GM21737 (cell line): ENCODE measurements at regions not wholly inside any gene's neighbourhood (a gene's known extent, or its start where the extent isn't known, plus 50 kb on each side); places are given as distances from the start of the nearest gene placed in this dataset.
"Not testable (repeated sequence)": the region's sequence is repeated elsewhere in the genome, so short reads cannot be mapped to it uniquely, and the experiment has no call there.

ENCODE experiments used
- ATAC-seq: cut with Tn5 transposase; IDR thresholded peaks from one replicate; pipeline ENCODE4 v1.9.1; 2021; ENCODE audit warnings: mild to moderate bottlenecking, moderate library complexity; ENCODE audit not compliant: unreplicated experiment

DNA sequence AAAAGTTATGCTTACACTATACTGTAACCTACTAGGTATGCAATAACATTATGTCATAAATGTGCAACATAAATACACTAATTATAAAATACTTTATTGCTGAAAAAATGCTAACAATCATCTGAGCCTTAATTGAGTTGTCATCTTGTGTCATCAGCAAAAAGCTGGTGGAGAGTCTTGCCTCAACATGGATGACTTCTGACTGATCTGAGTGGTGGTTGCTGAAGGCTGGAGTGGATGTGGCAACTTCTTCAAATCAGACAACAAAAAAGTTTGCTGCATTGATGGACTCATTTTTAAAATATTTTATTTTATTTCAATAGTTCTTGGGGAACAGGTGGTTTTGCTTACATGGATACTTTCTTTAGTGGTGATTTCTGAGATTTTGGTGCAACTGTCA, 93.9 kb upstream of the AMN1 start:
- no peak for ATAC-seq

DNA sequence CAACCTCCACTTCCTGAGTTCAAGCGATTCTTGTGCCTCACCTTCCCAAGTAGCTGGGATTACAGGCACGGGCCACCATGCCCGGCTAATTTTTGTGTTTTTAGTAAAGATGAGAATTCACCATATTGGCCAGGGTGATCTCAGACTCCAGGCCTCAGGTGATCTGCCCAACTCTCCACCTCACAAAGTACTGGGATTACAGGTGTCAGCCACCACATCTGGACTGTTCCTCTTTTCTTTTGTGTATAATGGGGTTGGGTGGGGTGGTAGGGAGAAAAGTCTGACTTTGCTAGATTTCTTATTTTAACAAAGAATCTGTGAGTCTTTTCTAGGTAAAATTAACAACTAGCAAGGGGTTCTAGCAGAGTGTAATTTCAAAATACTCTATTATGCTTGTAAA, 92.7 kb upstream of the AMN1 start:
- ATAC-seq: no peak

DNA sequence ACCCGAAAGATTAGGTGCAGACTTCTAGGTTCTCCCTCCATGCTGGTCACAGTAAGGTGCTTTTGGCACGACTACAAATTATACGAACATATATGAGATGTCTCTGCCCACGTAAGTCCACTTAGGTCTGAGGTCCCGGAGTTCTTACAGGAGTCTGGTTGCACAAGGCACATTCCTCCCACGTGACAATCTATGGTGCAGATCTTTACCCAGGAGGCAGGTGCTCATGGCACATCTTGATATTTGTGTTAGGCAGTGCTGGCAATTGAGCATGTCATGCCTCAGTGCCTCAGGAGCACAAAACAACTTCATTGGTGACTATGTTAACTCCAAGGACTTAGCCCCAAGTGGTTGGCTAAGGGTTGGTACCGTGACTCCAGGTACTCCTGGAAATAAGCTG, 92.0 kb upstream of the AMN1 start:
- ATAC-seq: no peak

DNA sequence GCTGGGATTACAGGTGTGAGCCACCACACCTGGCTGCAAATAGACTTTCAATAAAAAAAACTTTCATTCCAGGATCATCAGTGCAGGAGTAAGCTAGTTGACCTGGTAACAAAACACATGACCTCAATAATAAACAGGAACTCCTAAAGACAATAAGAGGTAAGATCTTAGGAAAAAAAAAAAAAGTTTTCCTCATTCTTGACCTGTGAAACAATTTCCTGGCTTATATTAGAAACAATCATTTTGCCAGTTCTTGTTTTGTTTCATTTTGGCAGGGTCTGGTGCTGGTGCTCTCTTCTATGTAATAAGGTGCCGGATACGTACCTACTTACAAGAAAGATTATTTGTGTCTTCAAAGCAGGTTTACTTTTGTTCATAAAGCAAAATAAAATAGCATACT, 90.6 kb upstream of the AMN1 start:
- no peak for ATAC-seq

DNA sequence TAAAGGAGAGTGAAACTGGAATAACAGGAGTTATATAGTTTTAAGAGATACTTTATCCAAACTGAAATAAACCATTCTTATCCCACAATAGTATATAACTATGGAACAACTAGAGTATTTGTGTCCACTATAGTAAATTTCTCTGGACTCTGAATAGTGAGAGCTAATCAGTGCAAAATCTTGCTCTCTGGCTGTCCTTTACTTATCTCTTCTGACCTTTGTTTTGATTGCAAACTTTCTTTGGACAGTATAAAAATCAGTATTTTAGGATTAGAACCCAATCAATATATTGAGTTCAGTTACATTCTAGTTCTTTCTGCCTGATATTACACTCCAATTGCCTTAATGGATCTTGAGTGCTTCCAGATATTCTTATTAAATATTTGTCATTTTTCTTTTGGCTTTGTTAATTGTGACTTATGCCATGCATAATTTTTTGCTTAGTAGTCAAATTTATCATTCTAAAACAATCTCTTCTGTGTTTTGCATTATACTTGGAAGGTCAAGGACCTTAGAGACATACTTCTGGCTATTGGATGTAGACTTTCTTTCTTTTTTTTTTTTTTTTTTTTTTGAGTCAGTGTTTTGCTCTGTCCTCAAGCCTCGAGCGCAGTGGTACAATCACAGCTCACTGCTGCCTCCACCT, 89.9 kb upstream of the AMN1 start:
- ATAC-seq: no peak

DNA sequence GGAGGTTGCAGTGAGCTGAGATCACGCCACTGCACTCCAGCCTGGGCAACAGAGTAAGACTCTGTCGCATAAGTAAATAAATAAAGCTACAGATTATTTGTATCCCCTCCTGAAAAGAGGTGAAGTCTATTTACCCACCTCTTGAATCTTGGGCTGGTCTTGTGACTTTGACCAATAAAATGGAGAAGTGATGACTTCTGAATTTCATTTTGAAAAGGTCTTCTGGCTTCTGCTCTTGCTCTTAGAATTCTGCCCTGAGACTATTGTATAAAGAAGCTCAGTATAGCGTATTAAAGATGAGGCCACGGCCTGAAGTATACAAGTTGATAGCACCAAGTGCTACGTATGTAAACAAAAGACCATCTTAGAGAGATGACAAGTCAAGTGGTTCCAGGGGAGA, 88.3 kb upstream of the AMN1 start:
- no peak for ATAC-seq

DNA sequence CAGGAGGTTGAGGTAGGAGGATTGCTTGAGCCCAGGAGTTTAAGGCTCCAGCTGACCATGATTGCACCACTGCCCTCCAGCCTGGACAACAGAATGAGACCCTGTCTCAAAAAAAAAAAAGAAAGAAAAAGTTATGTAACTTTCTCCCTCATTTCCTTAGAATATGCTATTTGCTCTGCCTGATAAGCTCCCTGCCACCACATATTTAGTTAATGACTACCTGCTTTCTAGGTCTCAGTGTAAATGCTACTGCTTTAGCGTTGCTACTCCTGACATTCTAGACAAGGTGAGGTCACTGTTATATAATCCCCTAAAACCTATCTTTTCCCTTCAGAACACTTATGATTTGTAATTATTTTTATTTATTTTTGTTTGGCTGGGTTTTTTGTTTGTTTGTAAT, 86.3 kb upstream of the AMN1 start:
- no peak for ATAC-seq

DNA sequence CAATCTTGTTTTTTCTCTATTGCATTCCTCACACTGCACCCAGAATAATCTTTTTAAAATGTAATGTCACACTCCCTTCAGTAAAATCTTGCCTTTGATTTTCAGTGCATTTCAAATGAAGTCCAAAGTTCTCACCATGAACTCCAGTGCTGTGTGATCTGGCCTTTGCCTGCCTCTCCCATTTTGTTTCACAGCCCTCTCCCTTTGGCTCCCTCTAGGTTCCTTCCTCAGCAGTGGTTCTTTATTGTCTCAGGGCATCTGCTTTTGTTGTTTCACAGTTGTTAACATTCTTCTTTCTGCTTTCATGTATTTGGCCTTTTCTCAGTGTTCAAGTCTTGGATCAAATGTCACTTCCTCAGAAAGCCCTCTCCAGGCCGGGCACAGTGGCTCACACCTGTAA, 84.5 kb upstream of the AMN1 start:
- no peak for ATAC-seq

DNA sequence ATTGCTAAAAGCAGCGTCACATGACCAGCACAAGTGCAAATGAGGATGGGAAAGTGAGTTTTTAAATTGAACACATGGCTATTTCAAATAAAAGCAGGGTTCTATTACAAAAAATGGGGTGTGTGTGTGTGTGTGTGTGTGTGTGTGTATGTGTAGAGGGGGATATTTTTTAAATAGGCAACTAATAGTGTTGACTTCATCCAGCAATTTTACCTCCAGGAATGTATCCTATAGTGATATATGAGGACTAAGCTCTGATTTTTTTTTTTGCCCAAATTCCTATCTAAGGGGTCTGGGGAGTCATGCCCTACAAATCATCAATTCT, 78.9 kb upstream of the AMN1 start:
- ATAC-seq: no peak

DNA sequence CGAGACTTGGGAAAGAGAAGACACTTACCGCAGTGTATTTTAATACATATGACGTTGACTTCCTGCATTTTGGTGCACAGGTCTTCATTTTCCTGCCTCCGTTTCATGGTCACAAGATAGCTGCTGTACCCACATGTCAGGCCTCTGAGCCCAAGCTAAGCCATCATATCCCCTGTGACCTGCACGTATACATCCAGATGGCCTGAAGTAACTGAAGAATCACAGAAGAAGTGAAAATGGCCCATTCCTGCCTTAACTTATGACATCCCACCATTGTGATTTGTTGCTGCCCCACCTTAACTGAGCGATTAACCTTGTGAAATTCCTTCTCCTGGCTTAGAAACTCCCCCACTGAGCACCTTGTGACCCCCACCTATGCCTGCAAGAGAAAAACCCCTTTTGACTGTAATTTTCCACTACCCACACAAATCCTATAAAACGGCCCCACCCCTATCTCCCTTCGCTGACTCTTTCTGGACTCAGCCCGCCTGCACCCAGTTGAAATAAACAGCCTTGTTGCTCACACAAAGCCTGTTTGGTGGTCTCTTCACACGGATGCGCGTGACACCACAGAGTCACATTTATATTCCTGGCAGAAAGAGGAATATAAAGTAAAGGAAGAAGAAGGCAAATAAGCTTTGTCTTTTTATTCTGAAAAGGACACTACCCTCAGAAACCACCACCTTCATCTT, 78.4 kb upstream of the AMN1 start:
- ATAC-seq: not testable (repeated sequence)

DNA sequence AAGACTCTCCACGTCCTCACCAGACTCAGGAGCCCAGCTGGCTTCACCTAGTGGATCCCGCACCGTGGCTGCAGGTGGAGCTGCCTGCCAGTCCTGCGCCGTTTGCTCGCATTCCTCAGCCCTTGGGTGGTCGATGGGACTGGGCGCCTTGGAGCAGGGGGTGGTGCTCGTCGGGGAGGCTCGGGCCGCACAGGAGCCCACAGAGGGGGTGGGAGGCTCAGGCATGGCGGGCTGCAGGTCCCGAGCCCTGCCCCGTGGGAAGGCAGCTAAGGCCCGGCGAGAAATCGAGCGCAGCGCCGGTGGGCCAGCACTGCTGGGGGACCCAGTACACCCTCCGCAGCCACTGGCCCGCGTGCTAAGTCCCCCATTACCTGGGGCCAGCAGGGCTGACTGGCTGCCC, 76.9 kb upstream of the AMN1 start:
- ATAC-seq: not testable (repeated sequence)

DNA sequence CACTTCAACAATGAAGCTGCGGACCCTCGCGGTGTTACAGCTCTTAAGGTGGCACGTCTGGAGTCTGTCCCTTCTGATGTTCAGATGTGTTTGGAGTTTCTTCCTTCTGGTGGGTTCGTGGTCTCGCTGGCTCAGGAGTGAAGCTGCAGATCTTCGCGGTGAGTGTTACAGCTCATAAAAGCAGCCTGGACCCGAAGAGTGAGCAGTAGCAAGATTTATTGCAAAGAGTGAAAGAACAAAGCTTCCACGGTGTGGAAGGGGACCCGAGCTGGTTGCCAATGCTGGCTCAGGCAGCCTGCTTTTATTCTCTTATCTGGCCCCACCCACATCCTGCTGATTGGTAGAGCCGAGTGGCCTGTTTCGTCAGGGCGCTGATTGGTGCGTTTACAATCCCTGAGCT, 75.9 kb upstream of the AMN1 start:
- not testable (repeated sequence) for ATAC-seq

DNA sequence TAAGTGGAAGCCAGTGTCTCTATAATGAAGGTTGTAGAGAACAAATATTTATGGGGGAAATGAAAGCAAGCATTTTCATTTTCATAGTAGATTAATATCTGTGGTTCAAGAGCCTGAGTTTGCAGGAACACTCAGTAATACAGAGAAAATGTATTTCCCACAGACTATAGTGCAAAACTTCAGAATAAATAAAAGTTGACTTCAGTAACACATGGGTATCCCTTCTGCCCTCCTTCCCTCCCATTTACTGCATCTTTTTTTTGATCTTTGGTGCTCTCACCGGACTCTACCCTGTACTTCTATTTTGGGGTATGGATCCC, 75.3 kb upstream of the AMN1 start:
- peak; percentile 40 for ATAC-seq

DNA sequence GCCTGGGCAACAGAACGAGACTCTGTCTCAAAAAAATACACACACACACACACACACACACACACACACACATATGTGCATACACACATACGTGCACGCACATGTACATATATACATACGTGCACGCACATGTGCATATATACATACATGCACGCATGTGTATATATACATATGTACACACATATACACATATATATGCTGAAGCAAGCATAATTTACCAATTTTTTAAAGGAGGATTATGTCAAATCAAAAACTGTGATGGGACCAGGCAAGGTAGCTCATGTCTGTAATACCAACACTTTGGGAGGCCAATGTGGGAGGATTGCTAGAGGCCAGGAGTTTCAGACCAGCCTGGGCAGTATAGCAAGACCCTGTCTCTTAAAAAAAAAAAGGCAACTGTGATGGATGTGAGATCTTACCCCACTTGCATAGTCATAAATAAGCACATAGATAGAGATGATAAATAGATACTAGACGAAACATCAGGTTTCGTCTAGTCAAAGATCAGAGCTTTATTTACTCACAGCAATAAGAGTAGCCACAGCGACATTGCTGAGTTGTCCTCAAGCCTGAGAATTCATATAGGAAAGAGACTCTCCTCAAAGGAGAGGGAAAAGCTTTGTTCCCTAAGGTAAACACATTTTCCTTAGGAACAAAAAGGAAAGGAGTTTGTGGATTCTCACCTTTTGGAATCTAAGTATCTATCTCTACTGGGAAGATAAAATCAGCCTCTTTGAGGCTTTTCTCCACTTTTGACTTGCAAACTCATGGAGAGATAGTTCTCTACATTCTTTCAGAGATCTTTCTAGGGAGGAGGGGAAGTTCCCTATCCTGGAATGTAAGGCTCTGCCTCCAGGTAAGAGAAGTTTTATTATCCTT, 74.7 kb upstream of the AMN1 start:
- no peak for ATAC-seq

DNA sequence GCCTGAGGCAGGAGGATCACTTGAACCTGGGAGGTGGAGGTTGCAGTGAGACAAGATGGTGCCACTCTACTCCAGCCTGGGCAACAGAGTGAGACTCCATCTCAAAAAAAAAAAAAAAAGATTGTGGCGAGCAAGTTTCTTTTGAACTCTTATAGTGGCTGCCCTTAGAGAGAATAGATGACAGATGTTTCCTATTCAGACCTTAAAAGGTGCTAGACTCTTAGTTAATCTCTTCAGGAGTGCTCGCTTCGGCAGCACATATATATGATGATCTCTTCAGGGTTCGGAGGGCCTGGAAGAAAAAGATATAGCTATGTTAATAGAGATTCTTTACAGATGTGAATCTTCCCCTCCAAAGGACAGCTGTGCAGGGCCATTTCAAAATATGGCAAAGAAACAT, 73.1 kb upstream of the AMN1 start:
- no peak for ATAC-seq

DNA sequence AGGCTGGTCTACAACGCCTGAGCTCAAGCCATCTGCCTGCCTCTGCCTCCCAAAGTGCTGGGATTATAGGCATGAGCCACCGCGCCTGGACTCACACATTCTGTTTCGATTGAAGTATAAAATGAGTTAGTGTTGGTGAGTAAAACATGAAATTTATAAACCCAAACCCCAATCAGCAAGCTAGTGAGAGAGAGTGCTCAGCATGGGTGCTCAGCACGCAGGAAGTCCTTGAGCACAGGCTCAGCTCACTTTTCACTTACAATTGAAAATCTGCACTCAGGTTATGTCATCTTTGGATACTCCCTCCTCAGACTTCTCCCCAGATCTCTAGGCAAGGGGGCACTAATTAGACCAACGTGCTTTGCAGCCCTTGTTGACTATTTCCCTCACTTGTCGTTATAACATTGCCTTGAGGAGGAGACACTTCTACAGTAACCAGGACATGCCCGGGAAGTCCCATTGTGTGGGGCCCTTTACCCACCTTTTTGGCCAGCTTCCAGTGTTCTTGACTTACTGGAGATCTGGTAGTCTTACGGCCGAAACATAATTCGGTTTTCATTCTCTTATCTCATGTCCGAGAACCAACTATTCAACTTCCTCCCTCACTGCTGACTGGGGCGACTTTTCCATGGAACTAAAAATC, 68.5 kb upstream of the AMN1 start:
- ATAC-seq: no peak

DNA sequence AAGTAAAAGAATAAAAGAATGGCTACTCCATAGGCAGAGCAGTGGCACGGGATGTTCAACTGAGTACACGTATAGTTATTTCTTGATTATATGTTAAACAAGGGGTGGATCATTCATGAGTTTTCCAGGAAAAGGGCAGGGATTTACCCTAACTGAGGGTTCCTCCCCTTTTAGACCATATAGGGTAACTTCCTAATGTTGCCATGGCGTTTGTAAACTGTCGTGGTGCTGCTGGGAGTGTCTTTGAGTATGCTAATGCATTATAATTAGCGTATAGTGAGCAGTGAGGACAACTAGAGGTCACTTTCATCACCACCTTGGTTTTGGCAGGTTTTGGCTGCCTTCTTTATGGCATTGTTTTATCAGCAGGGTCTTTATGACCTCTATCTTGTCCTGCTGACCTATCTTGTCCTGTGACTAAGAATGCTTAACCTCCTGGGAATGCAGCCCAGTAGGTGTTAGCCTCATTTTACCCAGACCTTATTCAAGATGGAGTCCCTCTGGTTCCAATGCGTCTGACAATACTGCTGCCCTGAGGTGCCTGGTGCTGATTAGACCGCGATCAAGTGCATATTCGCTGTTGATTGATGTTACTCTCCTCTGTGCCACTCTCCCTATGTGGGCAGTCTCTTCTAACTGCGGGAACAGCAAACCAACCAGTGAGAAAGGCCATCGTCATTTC, 67.6 kb upstream of the AMN1 start:
- no peak for ATAC-seq

DNA sequence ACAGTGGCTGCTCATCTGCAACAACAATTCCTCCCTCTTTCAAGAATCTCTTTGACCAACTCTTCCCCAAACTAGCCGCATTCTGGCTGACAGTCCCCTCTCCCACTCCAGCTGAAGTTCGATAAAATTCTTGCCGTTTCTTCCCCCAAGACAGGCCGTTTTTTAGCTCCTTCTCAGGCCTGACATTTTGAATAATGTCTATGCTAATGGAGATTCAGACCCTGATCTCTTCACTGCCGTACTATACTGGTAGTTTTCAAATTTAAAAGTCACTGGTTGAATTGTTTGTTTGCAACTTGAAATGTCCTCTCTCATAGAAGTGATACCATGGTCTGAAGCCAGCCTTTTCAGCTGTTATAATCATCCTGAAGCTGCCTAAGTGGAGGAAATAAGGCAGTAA, 65.9 kb upstream of the AMN1 start:
- ATAC-seq: no peak

DNA sequence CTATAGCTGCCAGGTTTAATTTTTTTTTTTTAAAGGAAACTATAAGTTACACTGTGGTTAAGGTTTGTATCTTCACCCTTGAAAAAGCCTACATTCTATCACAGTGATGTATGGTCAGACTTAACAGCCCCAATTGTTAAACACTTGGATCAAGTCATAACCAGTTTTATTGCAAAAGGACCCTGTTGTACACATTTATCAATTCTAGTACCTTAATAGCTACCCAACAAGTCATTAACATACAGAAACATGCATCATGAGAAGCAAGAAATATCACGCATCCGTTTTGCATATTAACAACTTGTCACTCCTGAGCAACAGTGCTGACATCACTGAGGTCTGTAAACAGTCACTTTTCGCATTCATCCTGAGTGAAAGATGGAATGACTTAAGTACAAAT, 62.4 kb upstream of the AMN1 start:
- ATAC-seq: not testable (repeated sequence)

DNA sequence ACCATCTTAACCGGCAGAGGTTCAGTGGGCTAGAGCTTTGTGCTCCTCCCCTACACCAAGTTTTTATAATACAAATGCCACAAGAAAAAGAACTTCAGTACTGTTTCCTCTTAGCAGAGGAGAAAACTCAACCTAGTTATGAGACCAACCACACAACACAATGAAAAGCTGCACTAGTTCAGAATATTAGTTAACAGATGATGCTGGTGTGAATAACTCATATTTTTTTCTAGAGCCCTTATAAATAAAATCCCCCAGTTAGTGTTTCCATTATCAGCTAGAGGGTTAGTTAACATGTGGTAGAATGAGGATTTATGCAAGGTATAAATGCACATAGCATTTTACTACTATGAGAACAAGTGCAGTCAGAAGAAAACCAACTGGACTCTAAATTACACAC, 61.9 kb upstream of the AMN1 start:
- ATAC-seq: no peak

DNA sequence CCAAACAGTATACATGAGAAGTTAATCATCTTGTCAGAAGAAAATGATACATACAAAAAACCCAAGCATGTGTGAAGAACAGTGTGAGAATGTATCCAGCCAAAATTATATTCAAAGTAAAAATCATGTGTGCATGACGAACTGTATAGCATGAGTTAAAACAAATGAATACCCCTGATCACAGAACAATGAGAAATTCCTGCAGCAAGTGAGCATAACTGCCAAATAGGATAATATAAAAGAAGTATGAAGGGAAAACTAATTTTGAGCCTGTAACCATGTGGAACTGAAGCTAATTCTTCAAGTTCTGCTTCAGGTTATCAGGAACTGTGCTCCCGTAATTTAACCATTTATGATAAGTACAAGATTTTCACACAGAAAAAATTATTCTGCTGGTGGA, 56.5 kb upstream of the AMN1 start:
- ATAC-seq: no peak
